ENCODE measurements at regions not wholly inside any gene's neighbourhood (a gene's known extent, or its start where the extent isn't known, plus 50 kb on each side); places are given as distances from the start of the nearest gene placed in this dataset.

GRCh38 chr12:19846574-19846973, 407.3 kb downstream of the AEBP2 start:
- no peak for TF ChIP-seq CREB1 (IDR thresholded peaks at IDR 0.05; ENCODE audit: low read depth)
- TF ChIP-seq REST (IDR thresholded peaks at IDR 0.05; ENCODE audit: low read depth): no peak
- no peak for TF ChIP-seq NFIC (IDR thresholded peaks at IDR 0.05)
- no peak for TF ChIP-seq EP300 (IDR thresholded peaks at IDR 0.05; ENCODE audit: borderline replicate concordance)
- no peak for TF ChIP-seq RAD21 (IDR thresholded peaks at IDR 0.05; ENCODE audit: low read depth)
- no peak for TF ChIP-seq CEBPB (IDR thresholded peaks at IDR 0.05)
- no peak for TF ChIP-seq MAX (IDR thresholded peaks at IDR 0.05)
- TF ChIP-seq YY1 (IDR thresholded peaks at IDR 0.05; ENCODE audit: low read depth): no peak
